HepG2 (cell line): ENCODE measurements at regions not wholly inside any gene's neighbourhood (a gene's known extent, or its start where the extent isn't known, plus 50 kb on each side); places are given as distances from the start of the nearest gene placed in this dataset.
"Not testable (repeated sequence)": the region's sequence is repeated elsewhere in the genome, so short reads cannot be mapped to it uniquely, and the experiment has no call there.

Experiments
- ATAC-seq: fragments of 200-7000 bp; cut with Tn5 transposase; 3 replicates; pipeline ENCODE4 v1.9.1; 2020; ENCODE audit warnings: mild to moderate bottlenecking, moderate library complexity
- BruUV-seq: library from RNA; stranded (reverse); fragments of 400-500 nt; replicated peaks from 2 replicates; lab custom pipeline; 2021; lab: Mats Ljungman, UMichigan
- CTCF ChIA-PET: fragments of 300-600 bp; formaldehyde crosslinking; extraction: SDS; loops from one replicate; lab custom pipeline; 2021; ENCODE audit warnings: low total read pairs, inconsistent platforms, low intra/inter-chr PET ratio; lab: Yijun Ruan, JAX
- POLR2A ChIA-PET: fragments of 350-600 bp; sonication (Branson Sonifier 250); formaldehyde crosslinking; loops from one replicate; lab custom pipeline; 2020; ENCODE audit warnings: antibody characterized with exemption, inconsistent platforms; lab: Yijun Ruan, JAX
- DNase-seq: peaks from one replicate; pipeline ENCODE4 v3.0.0-alpha.2; 2015; ENCODE audit warnings: low spot score
- FAIRE-seq: peaks from 3 replicates; lab custom pipeline; 2011; peaks lifted over from hg19 to GRCh38; lab: Jason Lieb, UNC
- H2AFZ ChIP-seq: one replicate; pipeline ENCODE4 v1.6.1; 2011; ENCODE audit warnings: low read length, inconsistent platforms
- H3K27ac ChIP-seq: fragments of 300-600 bp; 3 replicates; pipeline ENCODE4 v1.8.0; 2011; ENCODE audit warnings: mixed run types, mild to moderate bottlenecking, mixed read lengths, low read length, inconsistent platforms; ENCODE audit not compliant: insufficient read depth; ENCODE audit errors: extremely low read length
- H3K27me3 ChIP-seq, 2 experiments: fragments of 200-600 bp in 1 of 2; 2 replicates in 1 of 2; 3 replicates in 1 of 2; pipeline versions ENCODE4 v1.6.0 to v1.8.0; 2011; ENCODE audit warnings: low read length in 2 of 2, mild to moderate bottlenecking in 2 of 2, moderate library complexity in 2 of 2, inconsistent platforms in 1 of 2; ENCODE audit not compliant: insufficient read depth in 2 of 2, control insufficient read depth in 1 of 2
- H3K36me3 ChIP-seq, 2 experiments: fragments of 200-600 bp in 1 of 2; replicated peaks in 1 of 2; 2 replicates in 1 of 2; 3 replicates in 1 of 2; pipeline versions ENCODE4 v1.5.1 to v1.8.0; 2011; ENCODE audit warnings: low read length in 2 of 2, inconsistent platforms in 1 of 2; ENCODE audit not compliant: insufficient read depth in 2 of 2, control insufficient read depth in 1 of 2
- H3K4me1 ChIP-seq: 2 replicates; pipeline ENCODE4 v1.5.1; 2012; ENCODE audit warnings: low read length, inconsistent platforms; ENCODE audit not compliant: insufficient read depth
- H3K4me2 ChIP-seq: 2 replicates; pipeline ENCODE4 v1.6.0; 2011; ENCODE audit warnings: low read depth, low read length, inconsistent platforms
- H3K4me3 ChIP-seq, 3 experiments: fragments of 200-600 bp in 1 of 3; sonication (generic), shearing (Covaris generic) in 1 of 3; replicated peaks in 1 of 3; 2 replicates each; pipeline ENCODE4 v1.5.1; 2011 to 2016; ENCODE audit warnings: low read length in 3 of 3, inconsistent platforms in 2 of 3, low read depth in 2 of 3, mild to moderate bottlenecking in 2 of 3, control low read depth in 1 of 3, mixed read lengths in 1 of 3; ENCODE audit not compliant: insufficient read depth in 1 of 3
- H3K79me2 ChIP-seq: one replicate; pipeline ENCODE4 v1.6.1; 2011; ENCODE audit warnings: low read length, inconsistent platforms; ENCODE audit not compliant: insufficient read depth
- H3K9ac ChIP-seq: 2 replicates; pipeline ENCODE4 v1.6.0; 2011; ENCODE audit warnings: mild to moderate bottlenecking, low read depth, low read length, inconsistent platforms; ENCODE audit not compliant: insufficient read depth
- H3K9me3 ChIP-seq: 2 replicates; pipeline ENCODE4 v1.5.1; 2012; ENCODE audit warnings: mild to moderate bottlenecking, low read length
- H4K20me1 ChIP-seq: 2 replicates; pipeline ENCODE4 v1.6.0; 2011; ENCODE audit warnings: inconsistent platforms, mild to moderate bottlenecking, low read length, moderate library complexity; ENCODE audit not compliant: insufficient read depth
- ZMYM3 ChIP-seq: sonication (generic); formaldehyde crosslinking; IDR thresholded peaks from 2 replicates; pipeline ENCODE4 v1.5.1; 2020; ENCODE audit warnings: mild to moderate bottlenecking, missing genetic modification reagents
- ZNF292 ChIP-seq: sonication (generic); formaldehyde crosslinking; IDR thresholded peaks from 2 replicates; pipeline ENCODE4 v1.8.1; 2022; ENCODE audit warnings: mild to moderate bottlenecking, low read depth, missing genetic modification reagents, borderline replicate concordance
- ZNF687 ChIP-seq: sonication (generic); formaldehyde crosslinking; IDR thresholded peaks from 2 replicates; pipeline ENCODE4 v1.5.1; 2020; ENCODE audit warnings: mild to moderate bottlenecking, missing genetic modification reagents, moderate library complexity
- WGBS: methylation state at CpG from one replicate; pipeline ENCODE4 v1.1.6; 2017; ENCODE audit warnings: low lambda C conversion rate; 5-methylcytosine and 5-hydroxymethylcytosine counted together
- in situ Hi-C: cut with HindIII; loops from 2 replicates; pipeline ENCODE4 v1.10.0; 2017; ENCODE audit warnings: low pct_unique_long_range_greater_than_20kb; ENCODE audit not compliant: extremely low pct_ligation_motif_present
- intact Hi-C: fragments of 100-400 bp; cut with micrococcal nuclease; formaldehyde crosslinking; loops from one replicate; pipeline ENCODE4 v1.10.0; 2022; ENCODE audit not compliant: unreplicated experiment

DNA sequence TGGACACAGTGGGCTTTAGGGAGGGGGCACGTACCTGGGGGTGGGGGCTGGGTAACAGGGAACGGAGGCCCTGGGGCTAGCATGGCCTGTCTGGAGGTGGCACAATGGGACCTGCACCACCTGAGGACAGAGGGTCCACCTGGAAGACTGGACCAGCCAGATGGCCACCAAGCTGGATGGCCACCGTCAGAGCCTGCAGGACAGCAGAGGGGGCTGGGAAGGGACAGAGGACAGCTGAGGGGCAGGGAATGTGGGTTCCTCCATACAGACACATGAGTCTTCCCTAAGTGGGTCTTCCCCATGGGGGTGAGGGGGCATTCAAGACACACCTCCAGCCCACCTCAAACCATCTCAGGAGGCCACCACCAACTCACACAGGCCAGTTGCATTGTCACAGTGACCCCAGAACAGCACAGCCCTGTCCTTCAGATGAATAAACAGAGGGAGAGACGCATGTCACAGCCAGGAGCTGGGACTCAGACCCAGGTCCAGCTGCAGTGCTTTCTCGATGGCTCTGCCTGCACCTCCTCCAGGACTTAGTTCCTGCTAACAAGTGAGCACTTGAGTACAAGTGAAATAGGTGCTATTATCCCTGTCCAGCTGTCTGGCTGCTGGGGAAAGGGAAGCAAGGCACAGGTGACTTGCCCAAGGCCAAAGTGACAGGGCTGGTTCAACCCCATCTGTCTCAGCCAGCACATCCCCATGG, 52.4 kb upstream of the CSPG4 start:
- FAIRE-seq, H3K4me2 ChIP-seq, intact Hi-C loops, H3K27me3 ChIP-seq, H3K9ac ChIP-seq, H3K4me3 ChIP-seq, H3K9me3 ChIP-seq, H4K20me1 ChIP-seq, ATAC-seq, H2AFZ ChIP-seq, CTCF ChIA-PET, POLR2A ChIA-PET, H3K36me3 ChIP-seq, DNase-seq, H3K79me2 ChIP-seq, H3K27ac ChIP-seq, BruUV-seq: not testable (repeated sequence)
- peak; percentile 29; the same call in 1 of the 2 replicates for TF ChIP-seq ZNF687
- peak; percentile 40; the same call in 1 of the 2 replicates for TF ChIP-seq ZMYM3 (CRISPR knock-in tag)
- TF ChIP-seq ZNF292 (CRISPR knock-in tag): 0 out of 2 replicates have a peak, but pooled peaks have one; percentile 25
- 48% methylated on average over 3 of the region's 5 CpGs for WGBS
- in situ Hi-C loops: loop anchor here (25.0 kb wide), 1 partner anchor 528 kb away; no protein-coding TSS in a partner anchor
- peaks cover 73% of the 10 kb centered on the region for H3K4me1 ChIP-seq
